Suppressor macrophage (primary cell): ENCODE measurements at regions not wholly inside any gene's neighbourhood (a gene's known extent, or its start where the extent isn't known, plus 50 kb on each side); places are given as distances from the start of the nearest gene placed in this dataset.

Experiments
- DNase-seq, 4 experiments: peaks; one replicate each; pipeline ENCODE4 v3.0.0-alpha.2; 2020 to 2022

DNA sequence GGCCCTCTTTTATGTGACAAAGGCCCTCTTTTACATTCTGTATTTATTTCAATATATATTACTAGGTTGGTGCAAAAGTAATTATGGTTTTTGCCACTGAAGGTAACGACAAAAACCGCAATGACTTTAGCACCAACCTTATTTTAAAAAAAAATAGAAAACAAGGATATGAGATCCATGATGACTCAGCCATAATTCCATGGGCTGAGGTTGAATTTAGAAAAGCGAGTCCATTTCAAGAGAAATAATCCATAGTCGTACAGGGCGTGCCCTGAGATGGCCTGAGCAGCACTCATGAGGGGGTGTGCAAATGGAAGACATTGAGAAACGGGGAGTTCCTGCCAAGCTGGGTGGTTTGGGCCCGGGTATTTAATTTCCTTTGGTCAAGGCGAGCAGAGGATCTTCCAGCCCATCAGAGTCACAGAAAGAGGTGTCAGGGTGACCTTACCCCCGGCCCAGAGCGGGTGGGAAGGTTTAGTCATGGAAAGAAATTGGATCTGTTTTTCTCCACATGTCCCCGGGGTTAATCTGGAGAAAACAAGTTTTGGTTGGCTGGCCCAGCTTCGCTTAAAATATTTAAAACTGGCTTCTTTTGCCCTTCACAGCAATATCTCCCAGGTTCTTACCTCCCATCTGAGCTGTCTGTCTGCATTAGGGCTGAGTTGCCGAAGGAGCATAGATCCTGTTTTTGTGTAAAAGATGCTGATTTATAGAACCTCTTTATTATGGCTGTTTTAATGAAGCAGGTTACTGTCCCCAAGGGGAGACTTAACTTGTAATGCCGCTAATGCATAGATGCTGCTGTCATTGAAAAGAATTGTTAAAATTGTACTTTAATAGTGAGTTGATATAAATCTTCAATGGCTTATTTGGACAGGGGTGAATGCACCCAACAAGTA lies 255.6 kb downstream of the PREX1 start:
- no peak for DNase-seq

GRCh38 chr20:48569679-48570078 lies 258.1 kb downstream of the PREX1 start:
- no peak for DNase-seq

- DNase-seq = no peak
Observed at GRCh38 chr20:48568520-48568919, 259.3 kb downstream of the PREX1 start.

DNA sequence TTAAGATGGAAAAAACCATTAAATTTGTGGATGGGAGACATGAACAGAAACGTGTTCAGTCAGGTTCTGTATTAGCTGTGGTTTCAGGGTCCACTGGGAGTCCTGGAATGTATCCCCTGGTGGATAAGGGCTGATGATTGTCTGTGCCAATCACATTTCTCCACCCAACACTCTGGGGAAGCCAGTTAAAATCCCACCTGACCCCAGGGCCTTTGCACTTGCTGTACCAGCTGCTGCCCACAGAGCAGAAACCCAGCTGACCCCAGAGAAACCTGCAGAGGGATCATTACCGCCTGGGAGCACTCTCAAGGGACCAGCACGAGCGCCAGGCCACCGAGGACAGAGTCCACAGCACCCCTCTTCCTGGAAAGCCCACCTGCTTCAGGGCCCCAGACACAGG lies 260.7 kb downstream of the PREX1 start:
- no peak for DNase-seq

GRCh38 chr20:48564982-48565539 lies 262.7 kb downstream of the PREX1 start:
- DNase-seq = no peak

GRCh38 chr20:48563191-48563870 lies 264.5 kb downstream of the PREX1 start:
- no peak for DNase-seq

GRCh38 chr20:48562586-48563116 lies 265.1 kb downstream of the PREX1 start:
- DNase-seq = no peak

- no peak for DNase-seq
Observed at GRCh38 chr20:48558906-48559305, 268.9 kb downstream of the PREX1 start.

GRCh38 chr20:48557380-48557779 lies 270.4 kb downstream of the PREX1 start:
- DNase-seq = no peak

- DNase-seq = no peak
Observed at GRCh38 chr20:48556956-48557355, 270.8 kb downstream of the PREX1 start.

DNA sequence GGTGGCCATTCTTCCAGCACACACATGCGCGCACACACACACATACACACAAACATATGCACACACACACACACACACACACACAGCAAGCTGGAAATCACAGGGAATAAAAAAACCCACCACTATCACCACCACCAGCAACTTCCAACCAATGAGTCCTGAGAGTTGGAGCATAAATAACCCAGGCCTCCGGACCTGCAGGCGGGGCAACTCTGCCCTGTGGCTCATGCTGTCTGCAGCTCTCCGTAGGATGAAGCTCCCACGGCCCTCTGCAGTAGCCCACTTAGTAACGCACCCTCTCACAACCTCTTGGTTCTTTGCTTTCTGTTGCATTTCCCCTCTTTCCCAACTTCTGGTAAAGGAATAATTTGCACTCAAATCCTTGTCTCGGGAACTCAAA lies 275.2 kb downstream of the PREX1 start:
- no peak for DNase-seq

GRCh38 chr20:48550814-48551213 lies 277.0 kb downstream of the PREX1 start:
- no peak for DNase-seq

- no peak for DNase-seq
Observed at GRCh38 chr20:48547664-48548063, 280.1 kb downstream of the PREX1 start.

DNA sequence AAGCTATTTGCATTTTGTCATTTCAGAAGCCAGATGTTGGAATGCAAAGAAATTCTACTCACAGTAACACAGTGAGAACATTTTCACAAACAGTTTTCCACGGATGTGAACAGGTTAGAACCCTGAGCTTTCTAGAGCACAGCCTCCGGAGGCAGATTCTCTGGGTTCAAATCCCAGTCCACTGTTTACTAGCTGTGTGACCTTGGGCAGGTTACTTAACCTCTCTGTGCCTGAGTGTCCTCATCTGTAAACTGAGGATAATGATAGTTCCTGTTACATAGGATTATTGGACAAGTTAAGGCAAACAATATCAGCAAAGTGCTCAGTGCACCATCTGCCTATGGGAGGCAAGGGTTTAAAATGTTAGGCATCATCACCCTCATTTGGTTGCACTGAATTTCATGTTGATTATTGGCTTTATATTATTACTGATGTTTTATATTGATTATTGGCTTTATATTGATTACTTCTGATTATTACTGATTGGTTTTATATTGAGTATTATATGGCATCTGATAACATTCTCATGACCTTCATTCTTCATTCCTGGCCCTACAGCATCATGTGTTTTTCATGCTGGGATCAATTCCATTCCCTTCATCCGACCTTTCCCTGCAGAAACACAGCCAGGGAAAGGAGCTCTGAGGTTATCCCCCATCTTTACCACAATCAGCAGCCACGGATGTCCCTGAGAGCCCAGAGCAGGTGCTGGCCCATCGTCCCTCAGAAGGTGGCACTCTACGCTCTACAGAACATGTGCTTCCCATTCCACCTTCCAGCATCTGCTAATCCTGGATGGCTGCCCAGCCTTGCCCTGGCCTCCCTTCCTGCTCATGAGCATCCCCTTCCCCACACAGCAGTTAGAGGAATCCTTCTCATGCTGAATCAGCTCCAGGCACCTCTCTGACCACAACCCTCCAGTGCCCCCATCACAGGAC lies 283.1 kb downstream of the PREX1 start:
- no peak for DNase-seq

- no peak for DNase-seq
Observed at GRCh38 chr20:48541581-48542071, 286.2 kb downstream of the PREX1 start.

DNA sequence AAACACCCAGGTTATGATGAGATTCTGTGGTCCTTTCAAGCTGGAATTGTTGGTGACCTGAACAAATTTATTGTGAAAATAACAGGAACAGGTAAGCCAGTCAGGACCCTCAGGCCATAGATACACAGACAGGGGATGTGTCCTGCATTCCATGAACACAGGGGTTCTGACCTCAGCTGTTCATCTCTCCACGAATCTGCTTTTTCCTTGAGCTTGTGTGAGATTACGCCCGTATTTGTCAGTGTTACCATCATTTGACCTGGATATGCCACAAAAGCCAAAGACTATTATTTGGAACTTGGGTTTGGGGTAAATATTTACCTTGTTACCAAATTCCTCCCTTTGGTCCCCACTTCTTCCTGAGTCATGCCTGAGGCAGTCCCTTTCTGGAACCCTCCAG lies 288.9 kb downstream of the PREX1 start:
- DNase-seq = no peak

DNA sequence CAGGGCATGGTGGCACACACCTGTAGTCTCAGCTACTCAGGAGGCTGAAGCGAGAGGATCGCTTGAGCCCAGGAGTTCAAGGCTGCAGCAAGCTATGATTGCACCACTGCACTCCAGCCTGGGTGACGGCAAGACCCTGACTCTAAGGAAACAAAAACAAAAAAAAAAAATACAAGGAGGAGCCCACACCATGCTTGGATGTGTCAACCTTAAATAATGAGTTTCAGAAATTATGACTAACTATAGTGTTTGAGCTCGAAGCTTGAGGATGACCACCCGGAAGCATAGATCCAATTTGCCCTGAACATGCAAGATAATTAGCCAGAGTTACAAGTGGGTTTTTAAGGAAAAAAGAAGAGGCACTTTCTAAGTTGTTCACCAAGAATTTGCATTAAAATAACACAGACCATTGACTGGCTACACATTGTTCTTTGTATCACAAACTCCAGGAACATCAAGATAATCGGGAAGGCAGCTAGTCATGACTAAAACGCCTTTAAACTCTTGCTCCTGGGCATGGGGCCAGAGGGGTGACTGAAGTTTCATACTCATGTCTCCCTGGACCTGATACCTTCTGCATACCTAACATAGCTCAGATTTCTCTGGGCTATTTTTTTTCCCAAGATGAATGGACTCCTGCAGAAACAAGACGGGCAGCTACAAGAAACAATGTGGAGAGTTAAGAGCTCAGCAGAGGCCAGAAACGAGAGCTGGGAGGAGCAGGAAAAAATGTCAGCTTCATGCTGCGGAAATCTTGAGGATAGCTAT lies 289.6 kb downstream of the PREX1 start:
- DNase-seq = no peak

GRCh38 chr20:48536206-48536605 lies 291.6 kb downstream of the PREX1 start:
- DNase-seq = no peak

DNA sequence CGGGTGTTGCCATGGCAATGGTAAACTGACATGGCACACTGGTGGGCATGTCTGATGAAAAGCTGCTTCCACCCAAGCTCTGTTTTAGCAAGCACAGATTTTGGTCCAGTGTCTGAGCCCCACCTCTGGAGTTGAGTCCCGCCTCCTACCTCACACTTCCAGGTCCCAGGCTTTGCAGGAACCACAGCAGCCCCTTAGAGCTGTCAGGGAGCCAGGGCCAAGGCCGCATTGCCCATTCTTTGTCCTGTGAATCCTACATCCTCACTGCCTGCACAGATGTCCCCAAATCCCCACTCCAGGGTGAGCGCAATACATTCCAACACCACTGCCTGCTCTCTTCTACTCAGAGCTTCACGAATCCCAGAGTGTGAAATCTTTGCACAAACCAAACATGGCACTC lies 292.2 kb downstream of the PREX1 start:
- DNase-seq = no peak

GRCh38 chr20:48532028-48532427 lies 295.8 kb downstream of the PREX1 start:
- no peak for DNase-seq

- no peak for DNase-seq
Observed at GRCh38 chr20:48531505-48531904, 296.3 kb downstream of the PREX1 start.
